H7 (cell line): ENCODE measurements at regions not wholly inside any gene's neighbourhood (a gene's known extent, or its start where the extent isn't known, plus 50 kb on each side); places are given as distances from the start of the nearest gene placed in this dataset.

ENCODE experiments used
- DNase-seq: peaks from one replicate; pipeline ENCODE4 v3.0.0; 2012
- H3K27me3 ChIP-seq: 2 replicates; pipeline ENCODE4 v1.6.0; 2011; ENCODE audit warnings: mild to moderate bottlenecking, low read length; ENCODE audit not compliant: control insufficient read depth, insufficient read depth
- H3K36me3 ChIP-seq: replicated peaks from 2 replicates; pipeline ENCODE4 v1.5.1; 2011; ENCODE audit warnings: low read length; ENCODE audit not compliant: control insufficient read depth, insufficient read depth
- H3K4me3 ChIP-seq: 2 replicates; pipeline ENCODE4 v1.5.1; 2011; ENCODE audit warnings: low read depth, mild to moderate bottlenecking, control low read depth, low read length, moderate library complexity; ENCODE audit not compliant: insufficient read depth

DNA sequence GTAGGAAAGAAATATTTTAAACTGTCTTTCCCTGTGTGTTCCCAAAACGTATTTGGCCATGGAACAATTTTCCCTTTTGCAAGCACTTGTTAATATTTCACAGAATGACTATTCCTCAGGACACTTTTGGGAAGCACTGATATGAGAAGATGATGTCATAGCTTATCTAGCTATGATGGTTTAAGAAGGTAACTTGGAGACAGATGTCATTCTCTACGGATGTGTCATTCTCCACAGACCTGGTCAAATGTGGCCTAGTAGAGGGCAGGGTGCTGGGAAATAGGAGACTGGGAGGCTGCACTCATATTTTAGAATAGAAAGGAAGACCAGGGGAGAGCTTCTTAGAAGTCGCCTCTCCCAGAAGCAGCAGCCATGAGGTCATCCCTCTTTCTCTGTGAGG, 220.7 kb upstream of the GLI3 start:
- no peak for DNase-seq
- Histone ChIP-seq H3K27me3 (no peaks in the 10 kb centered on the region), H3K4me3 (no peak overlapping the region), H3K36me3 (no peaks in the 10 kb centered on the region)

DNA sequence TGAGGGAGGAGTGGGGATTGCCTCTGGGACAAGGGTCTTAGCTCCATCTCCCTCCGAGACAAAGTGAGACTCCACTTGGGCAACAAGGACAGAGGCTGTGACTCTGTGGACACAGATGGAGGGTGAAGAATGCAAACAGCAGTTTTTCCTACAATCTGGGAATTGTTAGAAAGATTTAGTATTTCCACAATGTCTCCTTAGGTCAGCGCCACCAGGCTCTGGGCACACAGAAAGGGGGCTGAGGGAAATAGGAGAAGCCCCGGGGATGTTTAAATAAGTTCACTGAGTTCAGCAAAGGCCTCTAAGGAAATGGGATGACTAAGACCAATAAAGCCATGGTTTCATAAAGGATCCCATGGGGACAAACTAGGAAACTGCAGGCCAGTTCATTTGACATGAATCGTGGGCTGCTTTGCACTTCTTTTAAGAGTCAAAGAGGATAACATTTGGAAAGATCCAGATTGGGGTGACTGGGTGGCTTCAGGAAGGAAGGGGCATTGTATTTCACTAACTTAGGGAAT, 219.8 kb upstream of the GLI3 start:
- no peak overlapping the region for H3K4me3 ChIP-seq
- H3K36me3 ChIP-seq = no peaks in the 10 kb centered on the region
- no peak for DNase-seq
- no peaks in the 10 kb centered on the region for H3K27me3 ChIP-seq

DNA sequence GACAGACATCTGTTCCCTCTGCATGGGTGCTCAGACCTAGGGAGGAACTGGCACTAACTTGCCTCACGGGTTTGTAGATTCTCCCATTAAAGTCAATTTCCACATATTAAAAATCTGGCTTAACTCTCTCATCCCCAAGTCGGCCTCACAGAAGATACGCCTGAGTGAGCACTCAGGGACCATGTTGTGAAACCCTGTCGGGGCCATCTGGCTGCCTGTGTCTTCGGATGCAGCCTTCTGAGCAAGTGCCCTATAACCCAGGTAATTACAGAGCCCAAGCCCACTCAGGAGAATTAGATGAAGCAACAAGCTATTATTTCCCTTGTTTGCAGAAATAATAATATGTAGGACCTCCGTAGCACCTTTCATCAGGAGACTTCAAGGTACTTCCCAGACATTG, 219.3 kb upstream of the GLI3 start:
- Histone ChIP-seq H3K36me3 (no peaks in the 10 kb centered on the region), H3K27me3 (no peaks in the 10 kb centered on the region), H3K4me3 (no peak overlapping the region)
- DNase-seq = no peak

DNA sequence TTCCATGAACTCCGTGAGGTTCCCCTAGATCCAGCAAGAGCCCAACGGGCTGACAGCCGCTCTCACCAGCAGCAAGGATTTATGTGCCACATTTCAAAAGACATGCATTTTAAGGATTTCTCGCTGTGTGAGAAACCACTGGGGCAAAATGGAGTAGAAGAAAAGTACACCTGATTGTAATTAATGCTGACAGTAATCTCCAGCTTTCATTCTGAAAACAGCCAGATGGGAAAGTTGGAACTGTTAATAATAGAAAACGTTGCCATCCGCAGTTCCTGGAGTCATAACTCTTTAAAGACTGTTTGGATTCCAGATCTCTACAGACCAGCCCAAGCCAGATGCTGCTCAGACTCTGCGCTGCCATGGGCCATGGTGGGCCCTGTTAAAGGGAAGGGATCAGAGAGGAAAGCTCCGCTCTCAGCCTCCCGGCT, 216.9 kb upstream of the GLI3 start:
- no peaks in the 10 kb centered on the region for H3K36me3 ChIP-seq
- H3K27me3 ChIP-seq = no peaks in the 10 kb centered on the region
- no peak overlapping the region for H3K4me3 ChIP-seq
- DNase-seq = no peak

DNA sequence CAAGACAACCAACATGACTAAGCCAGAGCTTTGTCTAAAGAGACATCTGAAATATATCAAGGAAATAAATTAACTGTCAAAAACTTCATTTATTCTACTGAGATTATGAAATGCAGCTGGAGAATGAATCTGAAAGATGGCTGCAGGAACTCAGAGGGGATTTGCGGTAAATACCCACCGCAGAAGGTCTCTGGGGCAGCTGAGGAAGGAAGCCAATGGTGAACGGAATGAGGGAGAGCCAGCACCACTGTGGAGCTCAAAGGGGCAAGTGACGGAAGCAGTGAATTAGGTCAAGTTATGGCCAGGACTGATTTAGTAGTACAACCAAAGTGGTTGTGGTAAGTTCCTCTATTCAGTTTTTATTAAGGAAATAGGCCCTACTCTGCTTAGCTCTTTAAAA, 215.3 kb upstream of the GLI3 start:
- H3K36me3 ChIP-seq = no peaks in the 10 kb centered on the region
- H3K4me3 ChIP-seq = no peak overlapping the region
- H3K27me3 ChIP-seq = no peaks in the 10 kb centered on the region
- no peak for DNase-seq

DNA sequence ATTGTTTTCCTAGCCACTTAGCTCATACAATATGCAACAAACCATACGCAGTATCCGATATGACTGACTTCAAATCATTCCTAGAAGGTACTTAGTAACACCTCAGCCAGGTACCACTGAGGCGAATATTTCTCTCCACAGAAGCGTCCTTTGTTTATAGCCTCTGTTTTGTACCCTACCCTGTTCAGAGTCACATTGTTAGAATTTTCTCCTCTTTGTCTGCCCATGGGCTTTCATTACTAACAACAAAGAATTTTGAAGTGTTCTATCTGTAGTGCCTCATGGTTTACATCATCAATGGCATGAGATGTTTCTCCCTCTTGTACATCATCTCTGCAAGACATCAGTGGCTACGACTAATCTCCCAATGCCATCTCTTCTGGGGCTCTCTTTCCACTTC, 212.4 kb upstream of the GLI3 start:
- DNase-seq = no peak
- H3K27me3 ChIP-seq = no peaks in the 10 kb centered on the region
- no peaks in the 10 kb centered on the region for H3K36me3 ChIP-seq
- H3K4me3 ChIP-seq = no peak overlapping the region

DNA sequence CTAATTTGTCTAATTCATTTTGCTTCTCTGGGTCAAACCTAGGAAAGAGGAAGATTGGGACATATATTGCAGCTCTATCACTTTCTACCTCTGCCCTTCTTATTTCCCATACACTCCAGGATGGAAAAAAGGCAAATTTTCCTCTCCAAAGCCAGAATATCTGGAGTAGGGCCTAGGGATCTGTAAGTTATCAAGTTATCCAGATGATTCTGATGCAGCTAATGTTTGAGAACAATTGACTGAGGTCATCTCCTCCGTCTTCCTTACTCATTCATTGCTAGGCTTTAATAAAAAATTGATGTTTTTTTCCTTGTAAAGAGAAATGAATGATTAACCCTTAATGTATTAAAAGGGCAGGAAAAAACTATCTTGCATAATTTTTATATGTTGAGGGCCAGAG, 211.9 kb upstream of the GLI3 start:
- no peaks in the 10 kb centered on the region for H3K27me3 ChIP-seq
- no peaks in the 10 kb centered on the region for H3K36me3 ChIP-seq
- H3K4me3 ChIP-seq = no peak overlapping the region
- no peak for DNase-seq

DNA sequence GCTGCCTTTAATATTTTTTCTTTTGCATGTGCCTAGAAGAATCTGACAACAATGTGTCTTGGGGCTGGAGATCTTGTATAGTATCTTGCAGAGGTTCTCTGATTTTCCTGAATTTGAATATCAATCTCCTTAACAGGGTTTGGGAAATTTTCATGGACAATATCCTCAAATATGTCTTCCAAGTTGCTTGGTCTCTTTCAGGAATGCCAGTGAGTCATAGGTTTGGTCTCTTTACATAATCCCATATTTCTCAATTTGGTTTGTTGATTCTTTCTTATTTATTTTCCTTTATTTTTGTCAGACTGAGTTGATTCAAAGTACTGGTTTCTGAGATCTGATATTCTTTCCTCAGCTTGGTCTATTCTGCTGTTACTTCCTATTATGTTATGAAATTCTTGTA, 208.7 kb upstream of the GLI3 start:
- no peaks in the 10 kb centered on the region for H3K27me3 ChIP-seq
- DNase-seq = no peak
- no peak overlapping the region for H3K4me3 ChIP-seq

DNA sequence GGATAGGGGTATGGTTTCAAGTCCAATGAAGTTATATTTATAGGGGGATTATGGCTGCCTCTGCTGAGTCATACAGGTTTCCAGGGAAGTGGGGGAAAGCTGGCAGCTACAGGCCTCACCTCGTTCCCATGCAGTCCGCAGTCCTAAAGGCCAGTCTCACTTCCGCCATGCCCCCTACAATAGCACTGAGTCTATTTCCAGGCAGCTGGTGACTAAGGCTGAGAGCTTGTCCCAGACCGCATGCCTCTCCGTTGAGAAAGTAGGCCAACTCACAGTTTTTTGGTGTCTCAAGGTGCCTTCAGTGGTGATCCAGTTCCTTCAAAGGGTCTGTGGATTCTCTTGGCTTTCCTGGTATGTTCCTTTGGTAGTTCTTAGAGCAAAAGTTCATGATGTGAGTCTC, 203.9 kb upstream of the GLI3 start:
- no peak overlapping the region for H3K4me3 ChIP-seq
- H3K27me3 ChIP-seq = no peaks in the 10 kb centered on the region
- no peak for DNase-seq
- no peaks in the 10 kb centered on the region for H3K36me3 ChIP-seq

More for the DNA sequence above, 208.7 kb upstream of the GLI3 start:
- no peaks in the 10 kb centered on the region for H3K36me3 ChIP-seq

DNA sequence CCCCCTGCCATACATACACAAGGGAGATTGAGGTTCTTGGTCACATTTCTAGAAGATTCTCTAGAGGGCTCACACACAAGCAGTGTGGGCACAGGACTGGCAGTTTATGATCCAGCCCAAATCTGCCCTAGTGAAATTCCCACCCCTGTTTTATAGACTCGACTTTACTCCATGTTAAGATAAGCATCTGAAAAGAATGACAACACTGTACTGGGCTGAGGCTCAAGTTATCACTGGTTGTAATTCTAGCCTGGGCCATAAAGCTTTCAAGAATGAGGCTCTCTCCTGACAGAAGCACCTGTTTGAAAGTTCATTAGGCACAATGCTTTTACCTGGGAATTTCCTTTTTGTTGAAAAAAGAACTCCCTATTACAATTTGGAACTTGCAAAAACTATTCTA, 195.6 kb upstream of the GLI3 start:
- Histone ChIP-seq H3K4me3 (no peak overlapping the region), H3K27me3 (no peaks in the 10 kb centered on the region), H3K36me3 (no peaks in the 10 kb centered on the region)
- DNase-seq = no peak

DNA sequence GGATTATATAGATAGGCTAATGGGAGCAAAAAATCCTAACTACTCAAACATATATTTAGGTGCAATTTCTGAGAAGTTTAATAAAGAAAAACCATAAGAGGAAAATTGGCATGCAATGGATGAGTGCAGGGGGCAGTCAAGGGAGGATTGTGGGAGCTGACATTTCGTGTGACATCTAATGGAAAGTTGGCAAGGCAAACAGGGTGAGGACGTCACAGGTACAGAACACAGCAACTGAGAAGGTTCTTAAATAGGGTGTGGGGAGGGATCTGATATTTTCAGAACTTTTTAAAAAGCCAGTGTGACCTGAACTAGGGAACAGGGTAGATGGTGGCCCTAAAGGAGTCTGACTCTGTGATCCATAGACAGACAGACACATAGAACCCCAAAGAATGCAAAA, 194.9 kb upstream of the GLI3 start:
- no peak for DNase-seq
- no peak overlapping the region for H3K4me3 ChIP-seq
- H3K36me3 ChIP-seq = no peaks in the 10 kb centered on the region
- no peaks in the 10 kb centered on the region for H3K27me3 ChIP-seq

DNA sequence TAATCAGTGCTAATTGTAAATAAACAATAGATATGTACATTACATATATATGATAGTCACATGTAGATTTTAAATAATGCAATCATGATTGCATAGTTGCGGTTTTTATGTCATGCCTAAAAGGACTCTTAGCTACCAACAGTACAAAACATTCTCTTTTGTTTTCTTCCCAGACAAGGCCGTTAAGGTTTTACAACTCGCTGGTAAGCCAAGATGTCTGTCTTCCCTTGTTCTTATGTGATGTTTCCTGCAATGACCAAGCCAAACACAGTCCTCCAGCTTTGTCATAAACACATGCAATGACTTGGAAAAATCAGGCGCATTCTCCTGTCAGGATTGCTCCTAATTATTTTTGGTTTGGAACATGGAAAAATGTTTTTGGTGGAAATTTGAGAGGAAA, 192.3 kb upstream of the GLI3 start:
- no peak for DNase-seq
- Histone ChIP-seq H3K36me3 (no peaks in the 10 kb centered on the region), H3K4me3 (no peak overlapping the region), H3K27me3 (no peaks in the 10 kb centered on the region)

DNA sequence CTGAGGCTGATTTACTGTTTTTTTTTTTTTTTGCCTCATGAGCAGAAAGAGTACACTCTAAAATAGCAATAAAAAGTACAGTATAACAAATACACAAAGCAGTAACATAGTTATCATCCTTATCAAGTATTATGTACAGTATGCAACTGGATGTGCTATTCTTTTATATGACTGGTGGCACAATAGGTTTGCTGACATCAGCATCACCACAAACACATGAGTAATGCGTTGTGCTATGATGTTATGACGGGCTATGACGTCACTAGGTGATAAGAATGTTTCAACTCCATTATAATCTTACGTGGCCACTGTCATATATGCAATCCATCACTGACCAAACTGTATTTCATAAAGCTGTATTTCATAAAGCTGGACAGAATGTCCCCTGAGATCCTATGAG, 189.2 kb upstream of the GLI3 start:
- H3K27me3 ChIP-seq = no peaks in the 10 kb centered on the region

DNA sequence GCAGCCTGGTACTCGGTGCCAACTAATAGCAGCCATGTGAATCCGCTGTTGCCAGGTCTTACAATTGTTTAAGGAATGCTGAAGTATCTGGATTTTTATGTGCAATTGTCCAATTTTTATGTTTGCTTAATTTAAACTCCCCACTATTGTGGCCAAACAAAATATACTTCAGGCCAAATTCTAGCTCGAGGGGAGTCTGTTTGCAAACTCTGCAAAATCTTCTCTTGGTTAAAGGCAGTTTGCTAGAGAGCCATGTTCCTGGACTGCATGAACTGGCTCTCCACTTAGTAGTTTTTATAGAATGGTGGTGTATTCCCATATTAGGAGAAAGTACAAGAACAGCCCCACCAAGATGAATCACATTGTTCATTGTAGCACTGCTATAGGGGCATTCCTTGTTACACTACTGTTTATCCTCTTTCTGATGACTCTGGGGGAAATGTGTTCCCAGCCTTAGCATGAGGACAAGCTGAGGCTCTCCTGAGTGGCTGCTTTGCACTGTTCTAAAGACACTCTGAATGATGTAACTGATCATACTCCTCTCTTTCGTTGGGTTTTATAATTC, 178.0 kb upstream of the GLI3 start:
- DNase-seq = no peak
- H3K36me3 ChIP-seq = no peaks in the 10 kb centered on the region
- H3K4me3 ChIP-seq = no peak overlapping the region

More for the DNA sequence above, 189.2 kb upstream of the GLI3 start:
- Histone ChIP-seq H3K36me3 (no peaks in the 10 kb centered on the region), H3K4me3 (no peak overlapping the region)
- no peak for DNase-seq

DNA sequence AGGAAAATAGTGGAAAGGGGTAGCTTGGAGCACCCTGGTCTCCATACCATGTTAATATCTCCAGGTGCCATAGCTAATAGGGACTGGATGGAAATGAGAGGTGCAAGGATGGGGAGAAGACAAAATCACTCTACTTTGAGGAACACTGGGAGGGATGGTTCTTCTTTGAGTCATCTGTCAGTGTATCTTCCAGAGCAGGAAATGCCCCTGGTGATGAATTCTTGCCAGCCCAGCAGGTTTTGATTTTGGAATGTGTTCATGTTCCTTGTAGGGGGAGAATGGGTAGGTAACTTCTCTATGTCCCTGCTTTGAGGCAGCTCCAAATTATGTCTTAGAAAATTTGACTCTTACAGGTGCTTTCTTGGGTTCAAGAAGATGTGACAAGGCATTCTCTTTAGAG, 177.0 kb upstream of the GLI3 start:
- no peak for DNase-seq
- H3K4me3 ChIP-seq = no peak overlapping the region
- H3K27me3 ChIP-seq = no peaks in the 10 kb centered on the region
- H3K36me3 ChIP-seq = no peaks in the 10 kb centered on the region

More for the DNA sequence above, 178.0 kb upstream of the GLI3 start:
- no peaks in the 10 kb centered on the region for H3K27me3 ChIP-seq

DNA sequence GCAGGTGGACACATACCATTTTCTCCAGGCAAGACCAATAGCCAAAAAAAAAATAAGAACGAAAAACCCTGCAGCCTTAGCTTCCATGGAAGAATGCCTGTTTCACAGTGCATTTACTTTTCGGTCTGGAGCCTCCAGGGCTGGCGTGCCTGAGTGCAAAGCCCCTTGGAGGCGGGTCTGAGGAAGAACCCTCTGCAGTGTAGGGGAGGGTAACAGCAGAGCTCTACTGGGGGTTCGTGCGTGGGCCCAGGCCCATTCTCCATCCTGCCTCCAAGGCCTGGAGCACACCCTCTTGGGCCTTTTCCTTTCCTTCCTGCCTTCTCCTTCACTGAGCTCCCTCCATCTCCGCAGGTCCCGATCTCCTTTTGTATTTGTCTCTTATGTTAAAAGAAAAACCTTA, 172.3 kb upstream of the GLI3 start:
- no peaks in the 10 kb centered on the region for H3K36me3 ChIP-seq
- DNase-seq = no peak
- H3K4me3 ChIP-seq = no peak overlapping the region
- no peaks in the 10 kb centered on the region for H3K27me3 ChIP-seq
